SIG-M5 treated with dmso at 0.1 percent for 504 hours (cell line): ENCODE measurements at regions not wholly inside any gene's neighbourhood (a gene's known extent, or its start where the extent isn't known, plus 50 kb on each side); places are given as distances from the start of the nearest gene placed in this dataset.
"Not testable (repeated sequence)": the region's sequence is repeated elsewhere in the genome, so short reads cannot be mapped to it uniquely, and the experiment has no call there.

ENCODE experiments used
- DNase-seq: peaks from one replicate; lab custom pipeline; 2025; ENCODE audit not compliant: unreplicated experiment; lab: John Stamatoyannopoulos, UW

- DNase-seq, result not testable (repeated sequence)
These were observed 132.7 kb downstream of the SNX10 start for GRCh38 chr7:26424319-26424718.

- DNase-seq, result no peak
These were observed 134.0 kb downstream of the SNX10 start for GRCh38 chr7:26425655-26426054.

GRCh38 chr7:26426096-26426495, 134.4 kb downstream of the SNX10 start:
- DNase-seq, result no peak

GRCh38 chr7:26428571-26428970, 136.9 kb downstream of the SNX10 start:
- no peak for DNase-seq

- no peak for DNase-seq
These were observed 137.5 kb downstream of the SNX10 start for GRCh38 chr7:26429168-26429567.

- DNase-seq, result no peak
These were observed 143.3 kb downstream of the SNX10 start for GRCh38 chr7:26434974-26435373.

GRCh38 chr7:26437003-26437532, 145.4 kb downstream of the SNX10 start:
- no peak for DNase-seq

- DNase-seq, result no peak
These were observed 146.4 kb downstream of the SNX10 start for GRCh38 chr7:26438078-26438477.

GRCh38 chr7:26439521-26440232, 148.0 kb downstream of the SNX10 start:
- no peak for DNase-seq

GRCh38 chr7:26440233-26441001, 148.8 kb downstream of the SNX10 start:
- no peak for DNase-seq

- DNase-seq, result no peak
These were observed 149.4 kb downstream of the SNX10 start for GRCh38 chr7:26441002-26441521.

GRCh38 chr7:26441611-26442277, 150.1 kb downstream of the SNX10 start:
- DNase-seq, result no peak

GRCh38 chr7:26443006-26443405, 151.3 kb downstream of the SNX10 start:
- DNase-seq, result no peak

GRCh38 chr7:26443751-26444150, 152.1 kb downstream of the SNX10 start:
- no peak for DNase-seq

GRCh38 chr7:26444555-26444954, 152.9 kb downstream of the SNX10 start:
- DNase-seq, result no peak

- no peak for DNase-seq
These were observed 155.5 kb downstream of the SNX10 start for GRCh38 chr7:26447116-26447515.

- no peak for DNase-seq
These were observed 157.8 kb downstream of the SNX10 start for GRCh38 chr7:26449175-26450165.

- no peak for DNase-seq
These were observed 160.3 kb downstream of the SNX10 start for GRCh38 chr7:26451997-26452396.

- no peak for DNase-seq
These were observed 162.5 kb downstream of the SNX10 start for GRCh38 chr7:26454180-26454579.

GRCh38 chr7:26457696-26458327, 166.2 kb downstream of the SNX10 start:
- no peak for DNase-seq
